ENCODE measurements at regions not wholly inside any gene's neighbourhood (a gene's known extent, or its start where the extent isn't known, plus 50 kb on each side); places are given as distances from the start of the nearest gene placed in this dataset.

GRCh38 chr6:14785493-14785790 is 460.4 kb upstream of the JARID2 start:
- TF ChIP-seq, protein P1, sequence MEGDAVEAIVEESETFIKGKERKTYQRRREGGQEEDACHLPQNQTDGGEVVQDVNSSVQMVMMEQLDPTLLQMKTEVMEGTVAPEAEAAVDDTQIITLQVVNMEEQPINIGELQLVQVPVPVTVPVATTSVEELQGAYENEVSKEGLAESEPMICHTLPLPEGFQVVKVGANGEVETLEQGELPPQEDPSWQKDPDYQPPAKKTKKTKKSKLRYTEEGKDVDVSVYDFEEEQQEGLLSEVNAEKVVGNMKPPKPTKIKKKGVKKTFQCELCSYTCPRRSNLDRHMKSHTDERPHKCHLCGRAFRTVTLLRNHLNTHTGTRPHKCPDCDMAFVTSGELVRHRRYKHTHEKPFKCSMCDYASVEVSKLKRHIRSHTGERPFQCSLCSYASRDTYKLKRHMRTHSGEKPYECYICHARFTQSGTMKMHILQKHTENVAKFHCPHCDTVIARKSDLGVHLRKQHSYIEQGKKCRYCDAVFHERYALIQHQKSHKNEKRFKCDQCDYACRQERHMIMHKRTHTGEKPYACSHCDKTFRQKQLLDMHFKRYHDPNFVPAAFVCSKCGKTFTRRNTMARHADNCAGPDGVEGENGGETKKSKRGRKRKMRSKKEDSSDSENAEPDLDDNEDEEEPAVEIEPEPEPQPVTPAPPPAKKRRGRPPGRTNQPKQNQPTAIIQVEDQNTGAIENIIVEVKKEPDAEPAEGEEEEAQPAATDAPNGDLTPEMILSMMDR (IDR thresholded peaks at IDR 0.05) = no peak

- TF ChIP-seq, protein P1 (IDR thresholded peaks at IDR 0.05) = no peak
Observed at GRCh38 chr6:14786008-14786407, 459.9 kb upstream of the JARID2 start.

DNA sequence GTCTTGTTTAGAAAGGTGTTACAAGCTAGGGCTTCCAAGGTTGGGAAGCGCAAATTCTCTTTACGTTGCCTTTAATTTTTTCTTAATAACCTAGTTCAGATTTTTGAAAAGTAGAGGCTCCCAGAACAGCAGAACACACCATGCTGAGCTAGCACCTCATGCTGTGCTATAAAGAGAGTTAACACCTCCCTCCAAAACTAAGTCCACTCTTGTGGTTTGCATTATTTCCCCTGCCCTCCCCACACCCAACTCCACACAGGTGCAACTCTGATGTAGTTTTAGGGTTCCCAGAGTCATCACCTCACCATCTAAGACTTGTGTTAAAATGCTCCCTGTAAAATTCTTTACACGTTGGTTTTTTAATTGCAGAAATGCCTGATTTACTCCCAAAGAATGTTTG is 459.4 kb upstream of the JARID2 start:
- TF ChIP-seq, protein P1 (IDR thresholded peaks at IDR 0.05) = no peak

DNA sequence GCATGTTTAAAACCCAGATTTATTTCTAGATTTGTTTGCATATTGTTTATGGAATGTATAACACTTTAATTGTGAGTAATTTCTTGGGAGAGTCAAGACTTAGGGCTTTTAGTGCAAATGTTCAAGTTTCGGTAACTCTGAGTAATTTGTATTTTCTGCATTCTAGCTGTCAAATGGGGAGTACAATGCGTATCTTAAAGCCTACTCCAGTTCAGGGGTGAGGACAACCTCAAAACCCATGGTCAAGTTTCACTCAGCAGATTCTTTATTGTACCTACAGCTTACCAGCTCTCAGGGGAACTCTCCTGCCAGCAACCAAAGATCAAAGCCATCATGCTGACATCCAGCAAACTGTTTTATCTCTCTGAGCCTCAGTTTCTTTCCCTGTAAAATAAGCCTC is 458.6 kb upstream of the JARID2 start:
- TF ChIP-seq, protein P1 (IDR thresholded peaks at IDR 0.05) = no peak

DNA sequence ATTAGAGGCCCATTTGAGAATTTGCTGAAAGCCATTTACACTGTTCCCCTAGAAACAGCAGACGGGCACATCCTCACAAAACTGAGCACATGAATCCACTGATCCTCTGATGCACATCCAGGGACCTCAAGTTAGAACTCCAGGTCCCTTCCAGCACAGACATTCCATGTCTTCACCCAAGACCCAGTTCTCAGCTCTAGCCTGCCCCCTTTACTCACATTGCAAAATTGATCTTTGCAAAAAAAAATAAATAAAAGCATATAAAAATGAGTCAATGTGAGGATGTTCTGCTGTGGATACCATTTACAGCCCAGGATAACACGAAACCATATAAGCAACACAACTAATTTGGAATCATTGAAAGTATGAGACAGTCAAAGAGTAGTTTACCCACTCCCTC is 458.2 kb upstream of the JARID2 start:
- TF ChIP-seq, protein P1 (IDR thresholded peaks at IDR 0.05) = no peak

GRCh38 chr6:14789996-14790395 is 455.9 kb upstream of the JARID2 start:
- TF ChIP-seq, protein P1 (IDR thresholded peaks at IDR 0.05) = no peak

DNA sequence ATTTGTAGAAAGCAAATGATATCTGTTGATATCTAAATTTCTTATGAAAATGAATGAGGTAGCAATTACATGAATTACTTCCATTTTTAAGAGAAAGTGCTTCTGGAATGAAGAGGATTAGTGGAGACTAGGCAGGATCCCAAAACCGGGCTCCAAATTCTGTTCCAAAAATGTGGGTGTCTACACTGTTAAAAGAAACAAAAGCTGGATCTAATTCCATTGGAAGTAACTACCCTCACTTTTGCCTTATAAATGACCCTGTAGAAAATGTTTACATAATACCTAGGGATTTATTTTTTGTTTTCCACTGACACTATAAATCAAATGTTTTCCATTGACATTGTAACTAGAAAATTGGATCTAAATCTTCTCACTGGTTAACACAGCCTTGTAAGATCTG is 454.9 kb upstream of the JARID2 start:
- TF ChIP-seq, protein P1 (IDR thresholded peaks at IDR 0.05) = no peak

- TF ChIP-seq, protein P1 (IDR thresholded peaks at IDR 0.05) = no peak
Observed at GRCh38 chr6:14791526-14791925, 454.3 kb upstream of the JARID2 start.
